Loucy (cell line): ENCODE measurements at regions not wholly inside any gene's neighbourhood (a gene's known extent, or its start where the extent isn't known, plus 50 kb on each side); places are given as distances from the start of the nearest gene placed in this dataset.

Experiments used
- H2AFZ ChIP-seq: fragments of 200-600 bp; sonication (generic); 2 replicates; pipeline ENCODE4 v1.6.0; 2016; ENCODE audit warnings: antibody characterized with exemption, mild to moderate bottlenecking, low read length, moderate library complexity
- H3F3A ChIP-seq: fragments of 200-600 bp; 2 replicates; pipeline ENCODE4 v1.6.0; 2016; ENCODE audit warnings: antibody characterized with exemption, low read depth, mild to moderate bottlenecking
- H3K27me3 ChIP-seq: fragments of 200-600 bp; sonication (generic); 2 replicates; pipeline ENCODE4 v1.6.1; 2014; ENCODE audit warnings: low read length, mild to moderate bottlenecking; ENCODE audit not compliant: insufficient read depth, poor library complexity, severe bottlenecking
- H3K36me3 ChIP-seq: fragments of 200-600 bp; sonication (generic); 2 replicates; pipeline ENCODE4 v1.6.1; 2016; ENCODE audit warnings: low read length; ENCODE audit not compliant: insufficient read depth
- H3K4me1 ChIP-seq: fragments of 200-600 bp; sonication (generic); 2 replicates; pipeline ENCODE4 v1.5.1; 2014; ENCODE audit warnings: low read length, mild to moderate bottlenecking; ENCODE audit not compliant: insufficient read depth, poor library complexity, severe bottlenecking
- H3K4me2 ChIP-seq: fragments of 200-600 bp; sonication (generic); 2 replicates; pipeline ENCODE4 v1.6.0; 2014; ENCODE audit warnings: antibody characterized with exemption, low read length, low read depth, mild to moderate bottlenecking; ENCODE audit not compliant: poor library complexity, severe bottlenecking
- H3K4me3 ChIP-seq: fragments of 200-600 bp; sonication (generic); 2 replicates; pipeline ENCODE4 v1.5.1; 2014; ENCODE audit warnings: low read length, mild to moderate bottlenecking, mixed read lengths; ENCODE audit not compliant: poor library complexity, severe bottlenecking
- H3K79me2 ChIP-seq: fragments of 200-600 bp; sonication (generic); 2 replicates; pipeline ENCODE4 v1.6.1; 2014; ENCODE audit warnings: low read length; ENCODE audit not compliant: insufficient read depth
- H3K9ac ChIP-seq: fragments of 200-600 bp; sonication (generic); 2 replicates; pipeline ENCODE4 v1.6.0; 2014; ENCODE audit warnings: mild to moderate bottlenecking, low read depth, low read length, moderate library complexity; ENCODE audit not compliant: poor library complexity, severe bottlenecking
- H3K9me2 ChIP-seq: fragments of 200-600 bp; sonication (generic); replicated peaks from 2 replicates; pipeline ENCODE4 v1.6.1; 2016; ENCODE audit warnings: low read depth, low read length, mixed read lengths
- H3K9me3 ChIP-seq: fragments of 200-600 bp; sonication (generic); 2 replicates; pipeline ENCODE4 v1.6.1; 2014; ENCODE audit warnings: mild to moderate bottlenecking, antibody characterized with exemption, low read length, low read depth; ENCODE audit not compliant: insufficient read depth
- H4K20me1 ChIP-seq: fragments of 200-600 bp; sonication (generic); 2 replicates; pipeline ENCODE4 v1.6.0; 2014; ENCODE audit warnings: antibody characterized with exemption, low read length, mild to moderate bottlenecking; ENCODE audit not compliant: insufficient read depth, poor library complexity, severe bottlenecking
- EZH2phosphoT487 ChIP-seq: fragments of 200-600 bp; IDR thresholded peaks from 2 replicates; pipeline ENCODE4 v1.6.1; 2018; ENCODE audit warnings: antibody characterized with exemption, mild to moderate bottlenecking, moderate library complexity, borderline replicate concordance
- TF ChIP-seq, protein P1 (sequence below): fragments of 200-600 bp; sonication (generic); conservative IDR thresholded peaks from 2 replicates; pipeline ENCODE4 v1.5.1; 2014; ENCODE audit warnings: mild to moderate bottlenecking, antibody characterized with exemption, low read length

DNA sequence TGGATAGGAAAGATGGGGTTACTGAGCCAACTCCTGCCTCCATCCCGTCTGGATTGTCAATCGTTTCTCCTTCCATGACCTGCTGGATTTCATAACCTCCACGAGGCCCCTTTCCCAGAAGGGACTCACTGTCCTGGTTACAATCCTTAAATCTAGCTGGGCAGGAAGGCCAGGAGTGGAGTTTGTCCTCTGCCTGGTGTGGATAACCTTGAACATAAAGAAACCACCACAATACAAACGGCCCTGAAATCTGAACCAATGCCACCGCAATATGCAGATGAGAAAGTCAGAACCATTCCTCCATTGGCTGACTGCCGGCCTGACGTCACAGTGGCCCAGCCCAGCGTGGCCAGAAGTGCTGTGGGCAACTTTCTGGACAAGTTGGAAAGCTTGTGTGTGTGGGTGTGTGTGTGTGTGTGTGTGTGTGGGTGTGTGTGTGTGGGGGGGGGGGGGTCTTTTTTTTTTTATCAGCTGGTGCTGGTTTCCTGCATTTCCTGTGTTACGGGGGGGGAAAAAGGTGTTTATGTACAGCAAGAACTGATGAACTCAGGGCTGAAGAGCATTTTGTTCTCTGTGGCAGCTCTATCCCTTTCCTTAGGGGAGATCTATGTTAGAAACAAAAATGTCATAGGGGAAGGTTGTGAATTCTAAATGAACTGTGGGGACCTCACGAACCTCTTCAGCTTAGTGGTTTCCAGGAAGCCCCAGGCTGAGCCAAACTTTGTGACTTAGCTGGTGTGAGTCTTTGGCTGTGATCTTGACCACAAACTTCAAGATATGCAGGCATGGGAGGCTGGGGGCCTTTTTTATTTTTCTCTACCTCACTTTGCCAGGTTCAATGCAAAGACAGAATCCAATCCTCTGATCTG, 81.6 kb upstream of the MED13L start:
- TF ChIP-seq EZH2phosphoT487: no peak
- TF ChIP-seq, protein P1, sequence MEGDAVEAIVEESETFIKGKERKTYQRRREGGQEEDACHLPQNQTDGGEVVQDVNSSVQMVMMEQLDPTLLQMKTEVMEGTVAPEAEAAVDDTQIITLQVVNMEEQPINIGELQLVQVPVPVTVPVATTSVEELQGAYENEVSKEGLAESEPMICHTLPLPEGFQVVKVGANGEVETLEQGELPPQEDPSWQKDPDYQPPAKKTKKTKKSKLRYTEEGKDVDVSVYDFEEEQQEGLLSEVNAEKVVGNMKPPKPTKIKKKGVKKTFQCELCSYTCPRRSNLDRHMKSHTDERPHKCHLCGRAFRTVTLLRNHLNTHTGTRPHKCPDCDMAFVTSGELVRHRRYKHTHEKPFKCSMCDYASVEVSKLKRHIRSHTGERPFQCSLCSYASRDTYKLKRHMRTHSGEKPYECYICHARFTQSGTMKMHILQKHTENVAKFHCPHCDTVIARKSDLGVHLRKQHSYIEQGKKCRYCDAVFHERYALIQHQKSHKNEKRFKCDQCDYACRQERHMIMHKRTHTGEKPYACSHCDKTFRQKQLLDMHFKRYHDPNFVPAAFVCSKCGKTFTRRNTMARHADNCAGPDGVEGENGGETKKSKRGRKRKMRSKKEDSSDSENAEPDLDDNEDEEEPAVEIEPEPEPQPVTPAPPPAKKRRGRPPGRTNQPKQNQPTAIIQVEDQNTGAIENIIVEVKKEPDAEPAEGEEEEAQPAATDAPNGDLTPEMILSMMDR: no peak
- Histone ChIP-seq H3K36me3 (no peaks in the 10 kb centered on the region), H3F3A (peaks cover 16% of the 10 kb centered on the region; the same call in 1 of the 2 replicates), H3K4me2 (peak overlapping the region; percentile 80), H3K9me3 (no peaks in the 10 kb centered on the region), H4K20me1 (no peaks in the 10 kb centered on the region), H3K4me3 (peak overlapping the region; percentile 64), H3K9ac (peak overlapping the region; percentile 60), H3K79me2 (no peaks in the 10 kb centered on the region), H3K27me3 (no peaks in the 10 kb centered on the region), H3K9me2 (no peaks in the 10 kb centered on the region), H3K4me1 (peaks cover 15% of the 10 kb centered on the region), H2AFZ (peak overlapping the region; percentile 67)

- Histone ChIP-seq H3K9me3 (no peaks in the 10 kb centered on the region), H3K27me3 (no peaks in the 10 kb centered on the region), H3K36me3 (no peaks in the 10 kb centered on the region), H2AFZ (no peak overlapping the region), H3K4me2 (no peak overlapping the region), H3K9ac (no peak overlapping the region), H3K79me2 (no peaks in the 10 kb centered on the region), H3K4me1 (peaks cover 15% of the 10 kb centered on the region), H4K20me1 (no peaks in the 10 kb centered on the region), H3K4me3 (no peak overlapping the region), H3K9me2 (no peaks in the 10 kb centered on the region), H3F3A (peaks cover 16% of the 10 kb centered on the region; the same call in 1 of the 2 replicates)
- TF ChIP-seq, protein P1: no peak
- no peak for TF ChIP-seq EZH2phosphoT487
Measured at GRCh38 chr12:116360579-116361413, 83.3 kb upstream of the MED13L start.

- Histone ChIP-seq H3K4me3 (no peak overlapping the region), H3F3A (peaks cover 16% of the 10 kb centered on the region; the same call in 1 of the 2 replicates), H3K9me2 (no peaks in the 10 kb centered on the region), H3K36me3 (no peaks in the 10 kb centered on the region), H3K27me3 (no peaks in the 10 kb centered on the region), H3K79me2 (no peaks in the 10 kb centered on the region), H2AFZ (no peak overlapping the region), H3K4me2 (no peak overlapping the region), H4K20me1 (no peaks in the 10 kb centered on the region), H3K9me3 (no peaks in the 10 kb centered on the region), H3K9ac (no peak overlapping the region), H3K4me1 (peaks cover 15% of the 10 kb centered on the region)
- TF ChIP-seq EZH2phosphoT487: no peak
- TF ChIP-seq, protein P1: no peak
Measured at GRCh38 chr12:116361414-116362223, 84.1 kb upstream of the MED13L start.
